ENCODE measurements at regions not wholly inside any gene's neighbourhood (a gene's known extent, or its start where the extent isn't known, plus 50 kb on each side); places are given as distances from the start of the nearest gene placed in this dataset.

- Histone ChIP-seq H3K36me3 (ENCODE audit: control insufficient read depth in 4 of 4, insufficient read depth in 3 of 4, low read depth in 1 of 4, low read length in 3 of 4) (no peaks in the 10 kb centered on the region), H3K27ac (ENCODE audit: low read depth in 1 of 2, low read length in 2 of 2) (no peak overlapping the region), H3K9me3 (ENCODE audit: control insufficient read depth in 4 of 4, low read length in 3 of 4) (peaks cover 0 to 1% (median 0%) of the 10 kb centered on the region in 4 donors), H3K4me3 (ENCODE audit: low read depth in 1 of 3, low read length in 3 of 3) (no peak overlapping the region), H3K9ac (ENCODE audit: low read depth in 1 of 2, low read length in 2 of 2) (no peak overlapping the region), H3K4me1 (ENCODE audit: control insufficient read depth in 4 of 4, insufficient read depth in 4 of 4, low read length in 3 of 4) (no peaks in the 10 kb centered on the region), H3K27me3 (ENCODE audit: control insufficient read depth in 4 of 4, insufficient read depth in 4 of 4, low read length in 3 of 4) (no peaks in the 10 kb centered on the region)
- 74% methylated on average over 4 of the region's 4 CpGs for WGBS
- DNase-seq (ENCODE audit: low spot score) = no peak
- no peak for TF ChIP-seq ATF3 (IDR thresholded peaks at IDR 0.05)
- no peak for TF ChIP-seq CTCF (IDR thresholded peaks at IDR 0.05; ENCODE audit: low read depth, low read length, missing input control)
- TF ChIP-seq REST (IDR thresholded peaks at IDR 0.05) = no peak
- TF ChIP-seq EGR1 (IDR thresholded peaks at IDR 0.05; ENCODE audit: low read depth in 2 of 2) = no peak
- no peak for TF ChIP-seq TAF1 (conservative IDR thresholded peaks at IDR 0.05)
- no peak for TF ChIP-seq RXRA (IDR thresholded peaks at IDR 0.05)
- no peak for TF ChIP-seq YY1 (IDR thresholded peaks at IDR 0.05)
Observed at GRCh38 chr9:1383899-1384455, 333.8 kb downstream of the DMRT2 start.

- Histone ChIP-seq H3K36me3 (ENCODE audit: control insufficient read depth in 4 of 4, insufficient read depth in 3 of 4, low read depth in 1 of 4, low read length in 3 of 4) (no peaks in the 10 kb centered on the region), H3K27me3 (ENCODE audit: control insufficient read depth in 4 of 4, insufficient read depth in 4 of 4, low read length in 3 of 4) (no peaks in the 10 kb centered on the region), H3K4me3 (ENCODE audit: low read depth in 1 of 3, low read length in 3 of 3) (no peak overlapping the region), H3K27ac (ENCODE audit: low read depth in 1 of 2, low read length in 2 of 2) (no peak overlapping the region), H3K4me1 (ENCODE audit: control insufficient read depth in 4 of 4, insufficient read depth in 4 of 4, low read length in 3 of 4) (no peaks in the 10 kb centered on the region), H3K9ac (ENCODE audit: low read depth in 1 of 2, low read length in 2 of 2) (no peak overlapping the region), H3K9me3 (ENCODE audit: control insufficient read depth in 4 of 4, low read length in 3 of 4) (peaks cover 0 to 1% (median 0%) of the 10 kb centered on the region in 4 donors)
- TF ChIP-seq RAD21 (IDR thresholded peaks at IDR 0.05) = no peak
- TF ChIP-seq FOXA2 (IDR thresholded peaks at IDR 0.05) = no peak
- TF ChIP-seq CTCF (IDR thresholded peaks at IDR 0.05; ENCODE audit: low read depth, low read length, missing input control) = no peak
- TF ChIP-seq HNF4A (conservative IDR thresholded peaks at IDR 0.05) = no peak
- no peak for TF ChIP-seq MAX (IDR thresholded peaks at IDR 0.05)
- no peak for TF ChIP-seq EGR1 (IDR thresholded peaks at IDR 0.05; ENCODE audit: low read depth in 2 of 2)
- TF ChIP-seq NR2F2 (IDR thresholded peaks at IDR 0.05) = no peak
- TF ChIP-seq TAF1 (conservative IDR thresholded peaks at IDR 0.05) = no peak
- no peak for TF ChIP-seq HNF4G (IDR thresholded peaks at IDR 0.05)
- no peak for TF ChIP-seq JUND (IDR thresholded peaks at IDR 0.05)
- TF ChIP-seq SP1 (IDR thresholded peaks at IDR 0.05) = no peak
- TF ChIP-seq FOXA1 (IDR thresholded peaks at IDR 0.05) = no peak
- TF ChIP-seq RXRA (IDR thresholded peaks at IDR 0.05) = no peak
- no peak for TF ChIP-seq YY1 (IDR thresholded peaks at IDR 0.05)
- TF ChIP-seq REST (IDR thresholded peaks at IDR 0.05) = no peak
- TF ChIP-seq ATF3 (IDR thresholded peaks at IDR 0.05) = no peak
- no peak for DNase-seq (ENCODE audit: low spot score)
- 68% methylated on average over 2 of the region's 2 CpGs for WGBS
Observed at GRCh38 chr9:1384816-1385215, 334.7 kb downstream of the DMRT2 start.

Measured in liver (tissue), 8 donors.